ENCODE measurements at regions not wholly inside any gene's neighbourhood (a gene's known extent, or its start where the extent isn't known, plus 50 kb on each side); places are given as distances from the start of the nearest gene placed in this dataset.

GRCh38 chr9:134552349-134552990, 89.1 kb upstream of the COL5A1 start:
- TF ChIP-seq CTCF (IDR thresholded peaks at IDR 0.05) (no peak), EZH2 (IDR thresholded peaks at IDR 0.05) (no peak)
